NCI-H345 treated with DMSO at 0.1 percent for 48 hours (cell line): ENCODE measurements at regions not wholly inside any gene's neighbourhood (a gene's known extent, or its start where the extent isn't known, plus 50 kb on each side); places are given as distances from the start of the nearest gene placed in this dataset.

Experiments
- DNase-seq: peaks from one replicate; lab custom pipeline; 2025; ENCODE audit not compliant: unreplicated experiment; lab: John Stamatoyannopoulos, UW

- no peak for DNase-seq
Measured at GRCh38 chr1:83813576-83813975, 185.4 kb downstream of the TTLL7 start.

DNA sequence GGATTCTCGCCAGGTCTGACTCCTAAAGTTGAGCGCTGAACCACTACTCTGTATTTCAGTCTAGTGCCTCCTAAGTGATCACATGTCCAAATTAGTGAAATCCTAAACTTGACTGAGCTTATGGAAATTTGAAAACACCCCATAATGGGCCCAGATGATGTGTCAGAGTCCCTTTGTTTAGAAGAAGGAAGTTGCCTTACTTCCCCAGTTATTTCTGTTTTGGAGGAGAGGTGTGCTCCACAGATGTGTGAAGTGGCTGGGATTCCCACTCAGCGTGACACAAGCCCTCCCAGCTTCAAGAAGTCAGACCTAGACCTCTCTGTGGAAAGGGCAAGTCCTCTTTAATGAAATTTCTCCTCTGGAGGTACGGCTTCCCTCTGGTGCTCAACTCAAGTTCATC lies 188.8 kb downstream of the TTLL7 start:
- no peak for DNase-seq

DNA sequence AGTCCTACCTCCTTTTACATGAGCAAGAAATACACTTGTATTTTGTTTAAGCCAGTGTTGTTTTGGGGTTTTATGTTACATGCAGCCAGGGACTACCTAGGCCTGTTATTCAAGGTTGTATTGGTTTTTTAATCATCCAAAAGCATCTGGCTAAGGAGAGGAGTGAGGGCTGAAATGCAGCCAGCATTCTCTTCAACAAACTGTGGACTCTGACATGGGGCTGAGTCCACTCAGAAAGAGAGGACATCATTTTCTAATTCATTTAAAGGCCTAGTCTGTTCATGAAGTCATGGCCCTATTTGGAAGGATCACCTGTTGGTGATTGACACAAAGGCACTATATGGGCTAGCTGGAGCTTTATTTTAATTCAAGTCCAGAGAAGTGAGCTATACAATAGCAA lies 190.4 kb downstream of the TTLL7 start:
- no peak for DNase-seq

- no peak for DNase-seq
Measured at GRCh38 chr1:83807821-83808220, 191.1 kb downstream of the TTLL7 start.

DNA sequence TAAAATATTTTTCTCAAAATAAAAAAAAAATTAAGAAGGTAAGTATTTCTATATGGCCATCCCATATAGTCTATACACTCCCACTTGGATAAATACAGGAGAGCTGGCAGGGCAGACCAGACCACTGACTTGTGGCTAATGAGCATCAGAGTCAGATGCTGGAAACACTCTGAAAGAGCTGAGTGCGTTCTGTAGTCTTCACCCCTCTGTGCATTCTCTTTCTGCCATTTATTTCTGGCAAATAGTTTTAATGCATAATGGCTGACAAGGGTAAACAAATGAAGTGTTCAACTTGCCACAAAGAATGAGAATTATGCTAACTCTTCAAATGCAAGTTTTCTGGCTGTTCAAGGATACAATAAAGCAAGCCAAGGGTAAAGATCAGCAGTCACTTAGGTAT lies 191.7 kb downstream of the TTLL7 start:
- DNase-seq: no peak

- DNase-seq: no peak
Measured at GRCh38 chr1:83805921-83806320, 193.0 kb downstream of the TTLL7 start.

DNA sequence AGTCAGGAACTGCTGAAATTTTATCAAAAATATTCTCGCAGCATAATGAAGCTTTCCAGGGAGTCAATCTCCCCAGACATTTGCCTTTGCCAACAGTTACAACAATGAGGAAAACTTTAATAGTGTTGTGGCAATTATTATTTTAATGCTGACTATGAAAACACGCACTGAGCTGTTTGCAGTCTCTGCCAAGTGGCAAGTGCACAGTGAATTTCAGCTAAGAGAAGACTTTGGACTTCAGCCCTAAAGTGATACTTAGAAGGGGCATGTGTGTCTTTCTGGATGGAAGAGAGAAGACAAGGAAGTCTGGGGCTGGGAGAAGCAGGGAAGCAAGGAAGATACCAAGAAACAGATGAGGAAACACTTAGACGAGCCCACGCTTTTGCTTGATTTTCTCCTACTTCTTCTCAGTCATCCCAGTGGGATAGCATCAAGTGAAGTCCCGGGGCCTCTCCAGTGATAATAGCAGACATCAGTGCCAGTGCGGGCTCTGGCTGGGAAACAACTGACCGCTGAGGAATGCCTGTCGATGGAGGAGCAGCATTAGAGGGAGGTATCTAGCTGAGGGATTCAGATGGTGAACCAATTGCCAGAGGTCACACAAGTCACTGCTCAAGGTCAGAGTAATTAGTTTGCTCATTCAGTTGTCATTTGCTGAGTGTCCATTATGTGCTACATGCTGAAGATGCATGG lies 196.3 kb downstream of the TTLL7 start:
- DNase-seq: no peak

GRCh38 chr1:83802023-83802422 lies 196.9 kb downstream of the TTLL7 start:
- DNase-seq: no peak

- no peak for DNase-seq
Measured at GRCh38 chr1:83800066-83800465, 198.9 kb downstream of the TTLL7 start.

DNA sequence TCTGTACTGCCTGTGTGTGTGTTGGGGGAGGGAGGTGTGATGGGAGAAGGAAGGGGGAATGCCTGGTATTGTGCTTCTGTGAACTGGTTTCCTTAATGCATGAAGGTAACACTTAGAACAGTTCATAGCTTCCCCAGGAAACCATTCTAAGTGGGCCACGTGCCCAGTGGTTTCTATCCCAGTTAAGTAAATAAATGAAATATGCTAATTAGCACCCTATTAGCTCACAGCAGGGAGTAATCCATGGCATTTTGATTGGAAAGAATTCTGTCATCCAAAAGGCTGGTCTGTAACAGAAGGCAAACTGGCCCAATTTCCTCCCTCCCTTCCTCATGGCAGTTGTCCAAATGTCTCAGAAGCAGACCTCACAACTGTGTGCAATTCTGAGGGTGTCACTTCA lies 199.3 kb downstream of the TTLL7 start:
- DNase-seq: no peak

DNA sequence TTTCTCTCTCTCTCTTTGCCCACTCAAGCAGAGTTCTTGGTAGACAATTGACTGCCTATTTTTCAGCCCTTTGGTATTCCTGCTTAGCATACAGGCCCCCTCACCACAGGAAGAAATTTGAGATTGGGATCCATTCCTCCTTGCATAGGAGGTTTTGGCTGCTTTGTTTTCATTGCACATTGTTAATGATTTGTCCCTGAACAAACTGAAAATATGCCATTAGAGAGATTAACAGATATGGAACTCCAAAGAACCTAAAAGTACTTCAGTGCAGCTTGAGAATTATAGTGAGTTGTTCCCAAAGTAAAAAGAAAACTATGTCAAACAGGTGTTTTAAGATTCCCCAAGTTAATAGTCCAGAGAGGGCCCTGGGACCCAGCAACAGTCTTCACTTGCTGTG lies 200.0 kb downstream of the TTLL7 start:
- DNase-seq: no peak

- no peak for DNase-seq
Measured at GRCh38 chr1:83796409-83796808, 202.5 kb downstream of the TTLL7 start.

DNA sequence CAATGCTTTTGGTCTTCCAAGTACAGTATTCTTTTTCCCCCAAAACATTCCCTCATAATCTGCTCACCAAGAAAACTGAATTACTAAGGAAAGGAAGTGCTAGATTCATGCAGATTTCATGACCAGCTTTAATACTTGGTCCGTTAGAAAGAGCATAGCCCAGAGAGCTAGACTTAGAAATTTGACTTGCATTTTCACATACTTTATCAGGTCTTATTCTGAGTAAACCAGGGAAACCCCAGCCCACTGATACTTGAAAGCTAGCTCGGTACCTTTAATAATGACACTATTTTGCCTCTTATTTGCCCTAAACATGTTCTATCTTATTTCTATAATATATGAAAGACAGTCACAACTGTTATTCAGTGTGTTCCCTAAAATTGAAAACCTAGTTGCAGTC lies 204.5 kb downstream of the TTLL7 start:
- no peak for DNase-seq

DNA sequence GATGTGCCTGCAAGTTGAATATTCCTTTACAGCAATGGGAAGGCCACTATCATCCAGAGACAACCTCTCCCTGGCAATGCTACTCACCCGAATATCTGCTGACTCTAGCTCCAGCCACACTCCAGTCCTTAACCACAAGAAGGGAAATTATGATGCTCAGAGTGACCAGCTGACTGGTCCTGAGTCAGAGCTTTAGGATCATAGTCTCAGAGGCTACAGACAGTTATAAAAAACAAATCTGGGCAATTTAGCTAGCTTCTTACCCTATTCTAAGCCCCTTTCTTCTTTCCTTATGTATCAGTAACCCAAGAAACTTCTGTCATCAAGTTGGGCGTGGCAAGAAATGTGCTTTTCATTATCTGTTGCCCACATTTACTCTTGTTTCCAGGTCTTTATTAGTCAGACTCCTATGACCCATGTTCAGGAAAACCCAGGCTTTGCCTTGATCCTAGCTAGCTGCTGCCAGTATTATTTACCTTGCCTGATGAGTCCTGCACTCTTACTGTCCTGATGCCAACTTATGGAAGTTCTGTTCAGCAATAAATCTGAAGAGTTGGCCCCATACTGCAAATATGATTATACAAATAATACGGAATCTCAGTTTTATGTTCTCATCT lies 207.0 kb downstream of the TTLL7 start:
- DNase-seq: no peak

- DNase-seq: no peak
Measured at GRCh38 chr1:83790446-83790845, 208.5 kb downstream of the TTLL7 start.

DNA sequence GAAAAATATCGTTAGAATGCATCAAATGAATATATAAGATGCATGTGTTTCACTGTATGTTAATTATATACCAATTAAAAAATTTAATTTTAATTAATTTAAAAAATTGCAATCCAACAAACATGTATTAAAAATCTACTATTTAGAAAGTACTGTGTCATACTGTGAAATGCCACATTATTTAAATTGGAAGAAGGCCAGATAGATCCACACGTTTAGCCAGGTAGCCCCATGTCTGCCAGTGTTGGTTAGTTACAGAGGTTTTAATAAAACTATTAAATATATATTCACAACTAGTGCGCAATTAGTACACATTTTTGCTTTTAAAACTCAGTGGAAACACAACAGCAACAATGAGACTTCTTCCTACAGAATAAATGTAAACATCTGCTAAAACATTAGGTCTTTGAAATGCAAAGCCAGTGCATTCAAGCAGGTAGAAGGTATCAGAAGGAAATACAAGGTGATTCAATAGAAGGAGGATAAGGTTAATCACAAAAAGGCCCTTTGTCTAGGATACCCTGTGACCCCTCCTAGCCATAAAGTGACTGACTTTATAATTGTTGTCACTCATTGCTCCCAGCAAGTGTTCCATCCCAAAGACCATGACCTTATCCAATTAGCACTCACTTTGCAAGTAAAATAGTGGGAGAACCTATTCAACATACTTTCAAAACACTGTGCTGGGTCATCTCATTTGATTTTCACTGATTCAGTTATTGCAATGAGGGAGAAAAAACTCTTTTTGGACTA lies 211.5 kb downstream of the TTLL7 start:
- DNase-seq: no peak

DNA sequence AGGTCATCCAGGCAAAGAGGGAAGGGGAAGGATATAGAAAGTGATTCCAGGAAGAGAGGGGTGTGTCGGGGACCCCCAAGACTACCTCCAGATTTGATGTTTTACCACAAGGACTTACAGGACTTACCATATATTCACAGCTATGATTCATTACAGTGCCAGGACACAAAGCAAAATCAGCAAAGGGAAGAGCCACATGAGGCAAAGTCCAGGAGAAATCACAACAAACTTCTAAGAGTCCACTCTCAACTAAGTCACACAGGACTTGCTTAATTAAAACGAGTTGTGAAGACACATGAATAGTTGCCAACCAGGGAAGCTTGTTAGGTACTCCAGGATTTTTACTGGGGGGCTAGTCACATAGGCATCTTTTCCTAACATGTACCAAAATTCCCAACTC lies 217.3 kb downstream of the TTLL7 start:
- DNase-seq: no peak

- no peak for DNase-seq
Measured at GRCh38 chr1:83779565-83779964, 219.4 kb downstream of the TTLL7 start.

DNA sequence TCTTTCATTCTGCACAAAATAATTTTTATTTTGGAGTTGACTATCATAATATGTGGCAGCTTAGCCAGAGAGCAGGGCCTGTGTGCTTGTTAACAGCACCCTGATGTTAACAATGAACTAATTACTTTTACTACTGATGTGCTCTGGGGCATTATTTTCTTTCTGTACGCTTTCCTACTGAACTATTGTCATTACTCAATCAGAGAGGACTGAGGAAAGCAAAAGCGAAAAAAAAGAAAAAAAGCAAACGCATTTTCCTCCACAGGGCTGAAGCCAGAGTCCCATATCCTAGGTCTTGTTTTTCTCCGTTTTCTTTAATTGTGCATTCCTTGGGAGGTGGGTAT lies 221.2 kb downstream of the TTLL7 start:
- no peak for DNase-seq

GRCh38 chr1:83776913-83777757 lies 221.8 kb downstream of the TTLL7 start:
- no peak for DNase-seq

GRCh38 chr1:83775977-83776603 lies 222.8 kb downstream of the TTLL7 start:
- no peak for DNase-seq
